ENCODE measurements at regions not wholly inside any gene's neighbourhood (a gene's known extent, or its start where the extent isn't known, plus 50 kb on each side); places are given as distances from the start of the nearest gene placed in this dataset.

GRCh38 chr10:37680716-37681616 is 176.4 kb downstream of the ZNF248 start:
- no peak for FAIRE-seq
- Histone ChIP-seq H3K4me1 (no peaks in the 10 kb centered on the region), H3K27me3 (no peaks in the 10 kb centered on the region), H3K36me3 (no peaks in the 10 kb centered on the region), H3K4me3 (no peak overlapping the region), H3K9me3 (no peaks in the 10 kb centered on the region), H3K27ac (no peak overlapping the region)
- ATAC-seq = no peak
- WGBS, 2 donors = 73 to 79% methylated on average over 52 of the region's 52 CpGs
- no peak for TF ChIP-seq CTCF (IDR thresholded peaks at IDR 0.05)
- peak in 2 of 6 donors; percentile 53 to 69 for DNase-seq
- intact Hi-C loops (cut with DNase I) = no loop called here

- DNase-seq = peak in 2 of 6 donors; percentile 48 to 60
- intact Hi-C loops (cut with DNase I) = no loop called here
- ATAC-seq = no peak
- H3K4me3 ChIP-seq = no peak overlapping the region
- no peak overlapping the region for H3K27ac ChIP-seq
- no peaks in the 10 kb centered on the region for H3K9me3 ChIP-seq
- no peaks in the 10 kb centered on the region for H3K4me1 ChIP-seq
- WGBS, 2 donors = 75 to 87% methylated on average over 29 to 30 of the region's 30 CpGs
- no peaks in the 10 kb centered on the region for H3K36me3 ChIP-seq
- no peak for TF ChIP-seq CTCF (IDR thresholded peaks at IDR 0.05)
- no peaks in the 10 kb centered on the region for H3K27me3 ChIP-seq
- no peak for FAIRE-seq
Measured at GRCh38 chr10:37680243-37680683, 177.1 kb downstream of the ZNF248 start.

GRCh38 chr10:37679465-37679864 is 177.9 kb downstream of the ZNF248 start:
- H3K27me3 ChIP-seq = no peaks in the 10 kb centered on the region
- DNase-seq (peak in 1 of 6 donors; percentile 33), FAIRE-seq (no peak), ATAC-seq (no peak)
- no peak for TF ChIP-seq CTCF (IDR thresholded peaks at IDR 0.05)
- no peaks in the 10 kb centered on the region for H3K36me3 ChIP-seq
- H3K4me3 ChIP-seq = no peak overlapping the region
- intact Hi-C loops (cut with DNase I) = no loop called here
- no peaks in the 10 kb centered on the region for H3K9me3 ChIP-seq
- no peaks in the 10 kb centered on the region for H3K4me1 ChIP-seq
- no peak overlapping the region for H3K27ac ChIP-seq
- WGBS, 2 donors = 75 to 81% methylated on average over 8 of the region's 8 CpGs

- TF ChIP-seq CTCF (IDR thresholded peaks at IDR 0.05) = no peak
- Histone ChIP-seq H3K4me1 (no peaks in the 10 kb centered on the region), H3K36me3 (no peaks in the 10 kb centered on the region), H3K27me3 (no peaks in the 10 kb centered on the region), H3K4me3 (no peak overlapping the region), H3K9me3 (no peaks in the 10 kb centered on the region), H3K27ac (no peak overlapping the region)
- 52 to 63% methylated on average over 4 of the region's 4 CpGs for WGBS, 2 donors
- ATAC-seq (no peak), DNase-seq (no peak), FAIRE-seq (no peak)
- intact Hi-C loops (cut with DNase I) = no loop called here
Measured at GRCh38 chr10:37675449-37675848, 182.0 kb downstream of the ZNF248 start.

- whole genome bisulfite sequencing, 2 donors = 14 to 27% methylated on average over 1 of the region's 1 CpG
- no peaks in the 10 kb centered on the region for H3K4me1 ChIP-seq
- no peak overlapping the region for H3K27ac ChIP-seq
- no peak overlapping the region for H3K4me3 ChIP-seq
- H3K27me3 ChIP-seq = no peaks in the 10 kb centered on the region
- ATAC-seq = no peak
- intact Hi-C loops (cut with DNase I) = no loop called here
- FAIRE-seq = no peak
- DNase-seq = no peak
- no peaks in the 10 kb centered on the region for H3K36me3 ChIP-seq
- H3K9me3 ChIP-seq = no peaks in the 10 kb centered on the region
- no peak for TF ChIP-seq CTCF (IDR thresholded peaks at IDR 0.05)
Measured at GRCh38 chr10:37671802-37672201, 185.6 kb downstream of the ZNF248 start.

Data from pancreas (tissue), 10 donors.